CD14-positive monocyte (primary cell): ENCODE measurements at regions not wholly inside any gene's neighbourhood (a gene's known extent, or its start where the extent isn't known, plus 50 kb on each side); places are given as distances from the start of the nearest gene placed in this dataset.

Experiments
- DNase-seq, 3 donors: peaks; one replicate each; pipeline ENCODE4 v3.0.0-alpha.2; 2011 to 2022
- H2AFZ ChIP-seq: 2 replicates; pipeline ENCODE4 v1.6.0; 2012; ENCODE audit warnings: mild to moderate bottlenecking, low read depth, low read length, inconsistent platforms; ENCODE audit not compliant: insufficient read depth, poor library complexity, severe bottlenecking
- H3K27ac ChIP-seq, 2 donors: 1 replicate in 1 of 2; 2 replicates in 1 of 2; pipeline ENCODE4 v1.5.1; 2012 to 2013; ENCODE audit warnings: low read length in 2 of 2, control low read depth in 1 of 2, inconsistent platforms in 1 of 2, low read depth in 1 of 2, mild to moderate bottlenecking in 1 of 2
- H3K27me3 ChIP-seq, 2 donors: one replicate each; pipeline versions ENCODE4 v1.6.0 to v1.6.1; 2011 to 2013; ENCODE audit warnings: low read length in 2 of 2; ENCODE audit not compliant: control insufficient read depth in 2 of 2, insufficient read depth in 2 of 2
- H3K36me3 ChIP-seq, 2 donors: replicated peaks in 1 of 2; 1 replicate in 1 of 2; 2 replicates in 1 of 2; pipeline versions ENCODE4 v1.5.1 to v1.6.1; 2012 to 2013; ENCODE audit warnings: low read length in 2 of 2, control low read depth in 1 of 2, inconsistent platforms in 1 of 2, mild to moderate bottlenecking in 1 of 2; ENCODE audit not compliant: insufficient read depth in 2 of 2, control insufficient read depth in 1 of 2
- H3K4me1 ChIP-seq, 2 donors: 1 replicate in 1 of 2; 2 replicates in 1 of 2; pipeline versions ENCODE4 v1.5.1 to v1.6.1; 2012 to 2013; ENCODE audit warnings: low read length in 2 of 2, control low read depth in 1 of 2, inconsistent platforms in 1 of 2, mild to moderate bottlenecking in 1 of 2, moderate library complexity in 1 of 2; ENCODE audit not compliant: insufficient read depth in 2 of 2, control insufficient read depth in 1 of 2
- H3K4me2 ChIP-seq: replicated peaks from 2 replicates; pipeline ENCODE3; 2012; ENCODE audit warnings: low read length, moderate library complexity, mild to moderate bottlenecking; ENCODE audit not compliant: poor library complexity, severe bottlenecking; ENCODE audit errors: extremely low read depth
- H3K4me3 ChIP-seq, 3 experiments: fragments of 200-600 bp in 1 of 3; sonication (generic) in 1 of 3; replicated peaks in 1 of 3; 1 replicate in 2 of 3; 2 replicates in 1 of 3; pipeline ENCODE4 v1.5.1; 2011 to 2013; ENCODE audit warnings: low read length in 3 of 3, mild to moderate bottlenecking in 3 of 3, control low read depth in 2 of 3, low read depth in 2 of 3, inconsistent platforms in 1 of 3, moderate library complexity in 1 of 3
- H3K79me2 ChIP-seq: 2 replicates; pipeline ENCODE4 v1.6.0; 2012; ENCODE audit warnings: mild to moderate bottlenecking, control low read depth, inconsistent platforms, low read length, moderate library complexity; ENCODE audit not compliant: insufficient read depth
- H3K9ac ChIP-seq: 2 replicates; pipeline ENCODE4 v1.6.0; 2017; ENCODE audit warnings: low read length, mild to moderate bottlenecking; ENCODE audit not compliant: insufficient read depth, poor library complexity, severe bottlenecking
- H3K9me3 ChIP-seq, 2 donors: replicated peaks in 1 of 2; 1 replicate in 1 of 2; 2 replicates in 1 of 2; pipeline versions ENCODE4 v1.5.1 to v1.6.1; 2012 to 2013; ENCODE audit warnings: low read length in 2 of 2, control low read depth in 1 of 2; ENCODE audit not compliant: control insufficient read depth in 1 of 2, insufficient read depth in 1 of 2
- H4K20me1 ChIP-seq: 2 replicates; pipeline ENCODE4 v1.6.0; 2012; ENCODE audit warnings: mild to moderate bottlenecking, low read length, control low read depth, moderate library complexity; ENCODE audit not compliant: insufficient read depth
- H3K27ac Mint-ChIP-seq, 7 donors: one replicate each; pipeline ENCODE4 v1.8.0; 2020; ENCODE audit warnings: mild to moderate bottlenecking in 7 of 7, mixed read lengths in 7 of 7, moderate library complexity in 6 of 7, inconsistent platforms in 2 of 7
- H3K27me3 Mint-ChIP-seq, 3 donors: one replicate each; pipeline ENCODE4 v1.8.0; 2021 to 2022; ENCODE audit warnings: low read depth in 3 of 3, mild to moderate bottlenecking in 3 of 3, mixed read lengths in 3 of 3, moderate library complexity in 3 of 3, inconsistent platforms in 1 of 3
- H3K36me3 Mint-ChIP-seq, 2 donors: one replicate each; pipeline ENCODE4 v1.8.0; 2020; ENCODE audit warnings: mixed read lengths in 2 of 2, inconsistent platforms in 1 of 2, mild to moderate bottlenecking in 1 of 2
- H3K4me1 Mint-ChIP-seq: one replicate; pipeline ENCODE4 v1.8.0; 2020; ENCODE audit warnings: mild to moderate bottlenecking, mixed read lengths
- H3K4me3 Mint-ChIP-seq, 2 donors: one replicate each; pipeline ENCODE4 v1.8.0; 2020; ENCODE audit warnings: mild to moderate bottlenecking in 2 of 2, mixed read lengths in 2 of 2, moderate library complexity in 1 of 2
- H3K9me3 Mint-ChIP-seq, 7 donors: one replicate each; pipeline ENCODE4 v1.8.0; 2020 to 2022; ENCODE audit warnings: mixed read lengths in 7 of 7, mild to moderate bottlenecking in 6 of 7, moderate library complexity in 6 of 7, inconsistent platforms in 2 of 7
- WGBS: methylation state at CpG from one replicate; pipeline ENCODE4 v1.1.5; 2013; ENCODE audit warnings: missing lambda C conversion rate; ENCODE audit not compliant: insufficient coverage; 5-methylcytosine and 5-hydroxymethylcytosine counted together
- intact Hi-C, 2 donors: fragments of 100-400 bp; cut with micrococcal nuclease; formaldehyde crosslinking; loops; one replicate each; pipeline versions ENCODE4 v1.15.0 to v1.15.1; 2023
- TF ChIP-seq, protein P1 (sequence below): fragments of 200-600 bp; IDR thresholded peaks from one replicate; pipeline ENCODE4 v1.8.0; 2022; ENCODE audit warnings: antibody characterized with exemption, mild to moderate bottlenecking

DNA sequence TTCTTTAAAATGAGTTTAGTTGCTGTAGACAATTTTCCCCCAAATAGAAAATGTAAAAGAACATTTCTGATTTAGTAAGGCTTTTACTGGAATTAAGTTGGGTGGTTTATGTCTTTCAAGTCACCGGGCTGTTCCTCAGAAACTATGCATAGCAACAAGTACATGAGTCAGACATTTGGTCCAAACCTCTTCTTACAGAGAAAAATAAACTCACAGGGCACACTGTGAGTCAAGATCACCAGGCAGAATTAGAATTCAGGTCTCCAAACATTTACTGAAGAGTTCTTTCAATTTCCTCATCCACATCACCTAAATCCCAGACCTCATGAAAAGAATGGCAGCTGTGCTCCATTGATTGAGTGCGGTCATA is 476.1 kb upstream of the SOX5 start:
- no peaks in the 10 kb centered on the region for H3K36me3 Mint-ChIP-seq
- H3K27me3 ChIP-seq: no peaks in the 10 kb centered on the region
- no peak overlapping the region for H3K4me3 Mint-ChIP-seq
- H3K4me1 ChIP-seq: no peaks in the 10 kb centered on the region
- intact Hi-C loops: no loop called here
- peaks cover 0 to 3% (median 0%) of the 10 kb centered on the region in 7 donors for H3K9me3 Mint-ChIP-seq
- H3K4me1 Mint-ChIP-seq: no peaks in the 10 kb centered on the region
- no peaks in the 10 kb centered on the region for H3K79me2 ChIP-seq
- no peak overlapping the region for H3K27ac Mint-ChIP-seq
- H3K27ac ChIP-seq: no peak overlapping the region
- no peak overlapping the region for H3K4me3 ChIP-seq
- no peaks in the 10 kb centered on the region for H3K27me3 Mint-ChIP-seq
- TF ChIP-seq, protein P1, sequence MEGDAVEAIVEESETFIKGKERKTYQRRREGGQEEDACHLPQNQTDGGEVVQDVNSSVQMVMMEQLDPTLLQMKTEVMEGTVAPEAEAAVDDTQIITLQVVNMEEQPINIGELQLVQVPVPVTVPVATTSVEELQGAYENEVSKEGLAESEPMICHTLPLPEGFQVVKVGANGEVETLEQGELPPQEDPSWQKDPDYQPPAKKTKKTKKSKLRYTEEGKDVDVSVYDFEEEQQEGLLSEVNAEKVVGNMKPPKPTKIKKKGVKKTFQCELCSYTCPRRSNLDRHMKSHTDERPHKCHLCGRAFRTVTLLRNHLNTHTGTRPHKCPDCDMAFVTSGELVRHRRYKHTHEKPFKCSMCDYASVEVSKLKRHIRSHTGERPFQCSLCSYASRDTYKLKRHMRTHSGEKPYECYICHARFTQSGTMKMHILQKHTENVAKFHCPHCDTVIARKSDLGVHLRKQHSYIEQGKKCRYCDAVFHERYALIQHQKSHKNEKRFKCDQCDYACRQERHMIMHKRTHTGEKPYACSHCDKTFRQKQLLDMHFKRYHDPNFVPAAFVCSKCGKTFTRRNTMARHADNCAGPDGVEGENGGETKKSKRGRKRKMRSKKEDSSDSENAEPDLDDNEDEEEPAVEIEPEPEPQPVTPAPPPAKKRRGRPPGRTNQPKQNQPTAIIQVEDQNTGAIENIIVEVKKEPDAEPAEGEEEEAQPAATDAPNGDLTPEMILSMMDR: no peak
- WGBS: 100% methylated on average over 1 of the region's 2 CpGs
- H3K9ac ChIP-seq: no peak overlapping the region
- no peak overlapping the region for H3K4me2 ChIP-seq
- H3K9me3 ChIP-seq: no peaks in the 10 kb centered on the region
- H4K20me1 ChIP-seq: no peaks in the 10 kb centered on the region
- DNase-seq: no peak
- H3K36me3 ChIP-seq: no peaks in the 10 kb centered on the region
- no peak overlapping the region for H2AFZ ChIP-seq

DNA sequence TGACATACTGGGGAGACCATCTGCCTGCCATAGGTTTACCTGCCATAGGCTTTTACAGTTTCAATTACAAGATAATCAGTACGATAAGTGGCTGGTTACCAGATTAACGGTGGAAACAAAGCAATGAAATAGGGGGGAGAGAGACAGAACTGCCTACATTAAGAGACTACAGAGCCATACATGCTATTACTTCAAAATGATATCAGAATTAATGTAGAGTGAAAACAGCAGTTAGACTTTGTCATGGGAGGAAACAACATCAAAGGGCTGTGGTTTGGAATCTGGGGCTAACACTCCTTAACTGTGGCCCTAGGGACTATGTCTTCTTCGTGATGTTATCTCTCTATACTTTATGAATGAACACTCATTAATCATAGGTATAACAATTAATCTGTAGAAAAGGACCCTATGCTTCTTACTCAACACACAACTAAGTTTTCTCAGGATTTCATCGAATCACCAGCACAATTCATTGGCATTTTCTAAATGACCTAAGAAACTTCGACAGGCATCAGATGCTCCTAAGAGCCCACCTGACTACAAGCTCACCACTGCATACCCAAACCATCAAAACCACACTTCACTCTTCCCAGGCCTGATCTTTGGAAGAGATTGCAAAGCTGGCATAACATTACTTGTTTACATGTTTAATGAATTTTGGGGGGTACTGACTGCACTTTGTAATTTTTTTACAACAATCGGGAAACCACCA is 475.6 kb upstream of the SOX5 start:
- Histone ChIP-seq H3K9ac (no peak overlapping the region), H3K4me2 (no peak overlapping the region), H3K36me3 (no peaks in the 10 kb centered on the region), H3K4me3 (no peak overlapping the region), H3K79me2 (no peaks in the 10 kb centered on the region), H4K20me1 (no peaks in the 10 kb centered on the region), H2AFZ (no peak overlapping the region), H3K27me3 (no peaks in the 10 kb centered on the region), H3K4me1 (no peaks in the 10 kb centered on the region), H3K27ac (no peak overlapping the region), H3K9me3 (no peaks in the 10 kb centered on the region)
- no peaks in the 10 kb centered on the region for H3K4me1 Mint-ChIP-seq
- no peaks in the 10 kb centered on the region for H3K27me3 Mint-ChIP-seq
- DNase-seq: no peak
- intact Hi-C loops: no loop called here
- H3K27ac Mint-ChIP-seq: no peak overlapping the region
- peaks cover 0 to 3% (median 0%) of the 10 kb centered on the region in 7 donors for H3K9me3 Mint-ChIP-seq
- TF ChIP-seq, protein P1: no peak
- WGBS: 100% methylated on average over 1 of the region's 6 CpGs
- no peaks in the 10 kb centered on the region for H3K36me3 Mint-ChIP-seq
- H3K4me3 Mint-ChIP-seq: no peak overlapping the region
